HG03045 (cell line): ENCODE measurements at regions not wholly inside any gene's neighbourhood (a gene's known extent, or its start where the extent isn't known, plus 50 kb on each side); places are given as distances from the start of the nearest gene placed in this dataset.
"Not testable (repeated sequence)": the region's sequence is repeated elsewhere in the genome, so short reads cannot be mapped to it uniquely, and the experiment has no call there.

Experiments used
- ATAC-seq: cut with Tn5 transposase; IDR thresholded peaks from one replicate; pipeline ENCODE4 v1.9.1; 2021; ENCODE audit warnings: mild to moderate bottlenecking, moderate library complexity; ENCODE audit not compliant: unreplicated experiment

GRCh38 chr1:182263706-182264105 lies 127.9 kb downstream of the GLUL start:
- ATAC-seq: no peak

- no peak for ATAC-seq
These were observed 129.2 kb downstream of the GLUL start for GRCh38 chr1:182262425-182262824.

- no peak for ATAC-seq
These were observed 129.9 kb downstream of the GLUL start for GRCh38 chr1:182261655-182262054.

- ATAC-seq: no peak
These were observed 131.1 kb downstream of the GLUL start for GRCh38 chr1:182260516-182260915.

- ATAC-seq: no peak
These were observed 131.6 kb downstream of the GLUL start for GRCh38 chr1:182259968-182260367.

GRCh38 chr1:182259229-182259872 lies 132.2 kb downstream of the GLUL start:
- ATAC-seq: peak; percentile 62

GRCh38 chr1:182257369-182258063 lies 134.1 kb downstream of the GLUL start:
- ATAC-seq: no peak

GRCh38 chr1:182256931-182257330 lies 134.7 kb downstream of the GLUL start:
- ATAC-seq: no peak

- no peak for ATAC-seq
These were observed 136.1 kb downstream of the GLUL start for GRCh38 chr1:182255494-182255893.

GRCh38 chr1:182253319-182253860 lies 138.2 kb downstream of the GLUL start:
- ATAC-seq: no peak

- ATAC-seq: no peak
These were observed 140.0 kb downstream of the GLUL start for GRCh38 chr1:182251561-182251960.

- peak; percentile 76 for ATAC-seq
These were observed 142.4 kb downstream of the GLUL start for GRCh38 chr1:182249201-182249676.

- peak; percentile 29 for ATAC-seq
These were observed 142.9 kb downstream of the GLUL start for GRCh38 chr1:182248721-182249120.

- ATAC-seq: not testable (repeated sequence)
These were observed 143.8 kb downstream of the GLUL start for GRCh38 chr1:182247813-182248212.

- no peak for ATAC-seq
These were observed 144.8 kb downstream of the GLUL start for GRCh38 chr1:182246783-182247182.

- ATAC-seq: no peak
These were observed 146.6 kb downstream of the GLUL start for GRCh38 chr1:182245040-182245439.

GRCh38 chr1:182244451-182244850 lies 147.1 kb downstream of the GLUL start:
- no peak for ATAC-seq

GRCh38 chr1:182242641-182243040 lies 148.9 kb downstream of the GLUL start:
- no peak for ATAC-seq

GRCh38 chr1:182240085-182240484 lies 151.5 kb downstream of the GLUL start:
- no peak for ATAC-seq

GRCh38 chr1:182238421-182238820 lies 153.2 kb downstream of the GLUL start:
- ATAC-seq: no peak

- no peak for ATAC-seq
These were observed 154.3 kb downstream of the GLUL start for GRCh38 chr1:182237329-182237728.

- ATAC-seq: no peak
These were observed 154.9 kb downstream of the GLUL start for GRCh38 chr1:182236651-182237077.
